GM12878 (cell line): ENCODE measurements at regions not wholly inside any gene's neighbourhood (a gene's known extent, or its start where the extent isn't known, plus 50 kb on each side); places are given as distances from the start of the nearest gene placed in this dataset.

Source experiments
- ATAC-seq: fragments of 200-7000 bp; cut with Tn5 transposase; 3 replicates; pipeline ENCODE4 v1.9.1; 2020; ENCODE audit warnings: mild to moderate bottlenecking, moderate library complexity
- BruUV-seq: library from RNA; stranded (reverse); fragments of 400-500 nt; replicated peaks from 2 replicates; lab custom pipeline; 2021; lab: Mats Ljungman, UMichigan
- CTCF ChIA-PET: fragments of 300-600 bp; sonication (Branson Sonifier 250); formaldehyde crosslinking; extraction: SDS; loops from one replicate; lab custom pipeline; 2021; ENCODE audit warnings: inconsistent platforms; lab: Yijun Ruan, JAX
- POLR2A ChIA-PET: fragments of 350-600 bp; formaldehyde crosslinking; extraction: SDS; loops from one replicate; lab custom pipeline; 2021; ENCODE audit warnings: inconsistent platforms; lab: Charles Lee
- RAD21 ChIA-PET: fragments of 300-600 bp; sonication (Branson Sonifier 250); formaldehyde crosslinking; loops from one replicate; lab custom pipeline; 2023; ENCODE audit warnings: antibody characterized with exemption; ENCODE audit not compliant: unreplicated experiment; lab: Charles Lee
- SMC1A ChIA-PET: fragments of 300-600 bp; sonication (Branson Sonifier 250); formaldehyde crosslinking; loops from one replicate; lab custom pipeline; 2023; ENCODE audit not compliant: unreplicated experiment, uncharacterized antibody; lab: Charles Lee
- DNase-seq: peaks from one replicate; pipeline ENCODE4 v3.0.0-alpha.2; 2011; ENCODE audit warnings: low read depth, low spot score
- FAIRE-seq: peaks from 3 replicates; lab custom pipeline; 2011; peaks lifted over from hg19 to GRCh38; lab: Jason Lieb, UNC
- H2AFZ ChIP-seq: 2 replicates; pipeline ENCODE4 v1.6.0; 2011; ENCODE audit warnings: low read depth, low read length, control low read depth; ENCODE audit not compliant: control insufficient read depth
- H3K27ac ChIP-seq: 2 replicates; pipeline ENCODE4 v1.5.1; 2011; ENCODE audit warnings: control low read depth; ENCODE audit not compliant: control insufficient read depth, insufficient read depth
- H3K27me3 ChIP-seq, 2 experiments: replicated peaks in 1 of 2; 2 replicates each; pipeline versions ENCODE4 v1.6.0 to v1.6.1; 2011; ENCODE audit warnings: low read length in 1 of 2; ENCODE audit not compliant: control insufficient read depth in 2 of 2, insufficient read depth in 2 of 2
- H3K36me3 ChIP-seq, 2 experiments: 2 replicates each; pipeline ENCODE4 v1.5.1; 2011; ENCODE audit warnings: low read length in 1 of 2; ENCODE audit not compliant: control insufficient read depth in 2 of 2, insufficient read depth in 2 of 2
- H3K4me1 ChIP-seq: 2 replicates; pipeline ENCODE4 v1.6.1; 2011; ENCODE audit warnings: mild to moderate bottlenecking, low read length, moderate library complexity, mixed read lengths; ENCODE audit not compliant: control insufficient read depth, insufficient read depth
- H3K4me2 ChIP-seq: 2 replicates; pipeline ENCODE4 v1.6.0; 2011; ENCODE audit warnings: control low read depth; ENCODE audit not compliant: control insufficient read depth, insufficient read depth
- H3K4me3 ChIP-seq: fragments of 200-600 bp; sonication (generic); 2 replicates; pipeline ENCODE4 v1.5.1; 2016
- H3K79me2 ChIP-seq: 2 replicates; pipeline ENCODE4 v1.6.0; 2011; ENCODE audit warnings: low read length; ENCODE audit not compliant: control insufficient read depth, insufficient read depth
- H3K9ac ChIP-seq: 2 replicates; pipeline ENCODE4 v1.8.0; 2011; ENCODE audit warnings: low read length, control low read depth, mixed read lengths; ENCODE audit not compliant: control insufficient read depth, insufficient read depth
- H3K9me3 ChIP-seq: replicated peaks from 3 replicates; pipeline ENCODE4 v1.5.1; 2011; ENCODE audit warnings: mild to moderate bottlenecking, low read length; ENCODE audit not compliant: control insufficient read depth, insufficient read depth
- H4K20me1 ChIP-seq: 2 replicates; pipeline ENCODE4 v1.6.0; 2011; ENCODE audit not compliant: control insufficient read depth, insufficient read depth
- BHLHE40 ChIP-seq, 2 experiments: fragments of 450-650 bp in 1 of 2; IDR thresholded peaks; 2 replicates each; pipeline ENCODE4 v1.6.1; 2011 to 2017; ENCODE audit warnings: low read depth in 2 of 2, borderline replicate concordance in 1 of 2, improper control_type of control experiment in 1 of 2, low read length in 1 of 2, mild to moderate bottlenecking in 1 of 2
- CEBPB ChIP-seq, 2 experiments: fragments of 150-350 bp in 1 of 2; IDR thresholded peaks; 2 replicates each; pipeline ENCODE4 v1.6.1; 2012 to 2014; ENCODE audit warnings: low read depth in 2 of 2, low read length in 2 of 2, borderline replicate concordance in 1 of 2, inconsistent platforms in 1 of 2
- CEBPZ ChIP-seq: fragments of 150-350 bp; IDR thresholded peaks from 2 replicates; pipeline ENCODE4 v1.6.1; 2016; ENCODE audit warnings: low read depth, low read length
- CHD2 ChIP-seq: IDR thresholded peaks from 2 replicates; pipeline ENCODE4 v1.6.1; 2011; ENCODE audit warnings: low read depth, low read length, improper control_type of control experiment, borderline replicate concordance
- CUX1 ChIP-seq: IDR thresholded peaks from 2 replicates; pipeline ENCODE4 v1.6.1; 2012; ENCODE audit warnings: improper control_type of control experiment, low read depth, low read length; ENCODE audit not compliant: insufficient replicate concordance
- EGR1 ChIP-seq, 2 experiments: IDR thresholded peaks; 1 replicate in 1 of 2; 2 replicates in 1 of 2; pipeline ENCODE4 v1.6.1; 2011 to 2012; ENCODE audit warnings: low read depth in 2 of 2, low read length in 2 of 2, borderline replicate concordance in 1 of 2, mild to moderate bottlenecking in 1 of 2, moderate library complexity in 1 of 2
- ETV6 ChIP-seq, 2 experiments: fragments of 450-650 bp in 1 of 2; IDR thresholded peaks in 1 of 2; conservative IDR thresholded peaks in 1 of 2; 2 replicates each; pipeline ENCODE4 v1.6.1; 2014; ENCODE audit warnings: antibody characterized with exemption in 1 of 2, borderline replicate concordance in 1 of 2, low read depth in 1 of 2, mild to moderate bottlenecking in 1 of 2, moderate library complexity in 1 of 2
- HDAC6 ChIP-seq: fragments of 200-600 bp; sonication (generic); IDR thresholded peaks from one replicate; pipeline ENCODE4 v1.8.0; 2017; ENCODE audit warnings: antibody characterized with exemption; ENCODE audit not compliant: unreplicated experiment
- NR2C1 ChIP-seq: fragments of 450-650 bp; IDR thresholded peaks from 2 replicates; pipeline ENCODE4 v1.6.1; 2017; ENCODE audit warnings: antibody characterized with exemption, mild to moderate bottlenecking, moderate library complexity
- SIN3A ChIP-seq: IDR thresholded peaks from 2 replicates; pipeline ENCODE4 v1.6.1; 2012; ENCODE audit warnings: low read depth, low read length, improper control_type of control experiment
- WGBS: methylation state at CpG from one replicate; pipeline ENCODE4 v1.1.6; 2016; ENCODE audit warnings: low lambda C conversion rate; ENCODE audit not compliant: insufficient replicate concordance, insufficient coverage; ENCODE audit errors: missing lambda C conversion rate; 5-methylcytosine and 5-hydroxymethylcytosine counted together
- in situ Hi-C: fragments of 300-500 bp; cut with MboI; formaldehyde crosslinking; loops from 9 replicates; pipeline ENCODE4 v1.14.3; 2018; ENCODE audit warnings: mixed read lengths
- intact Hi-C: fragments of 100-400 bp; cut with micrococcal nuclease; formaldehyde crosslinking; loops from one replicate; pipeline ENCODE4 v1.14.2; 2022; ENCODE audit not compliant: unreplicated experiment

GRCh38 chr10:3424111-3424851 is 251.7 kb upstream of the PITRM1 start (continued):
- TF ChIP-seq SIN3A (no peak), EGR1 (IDR thresholded peaks at IDR 0.05; ENCODE audit: borderline replicate concordance in 1 of 2, low read depth in 2 of 2, low read length in 2 of 2) (no peak)
- TF ChIP-seq, all 136 proteins: peak for 0

DNA sequence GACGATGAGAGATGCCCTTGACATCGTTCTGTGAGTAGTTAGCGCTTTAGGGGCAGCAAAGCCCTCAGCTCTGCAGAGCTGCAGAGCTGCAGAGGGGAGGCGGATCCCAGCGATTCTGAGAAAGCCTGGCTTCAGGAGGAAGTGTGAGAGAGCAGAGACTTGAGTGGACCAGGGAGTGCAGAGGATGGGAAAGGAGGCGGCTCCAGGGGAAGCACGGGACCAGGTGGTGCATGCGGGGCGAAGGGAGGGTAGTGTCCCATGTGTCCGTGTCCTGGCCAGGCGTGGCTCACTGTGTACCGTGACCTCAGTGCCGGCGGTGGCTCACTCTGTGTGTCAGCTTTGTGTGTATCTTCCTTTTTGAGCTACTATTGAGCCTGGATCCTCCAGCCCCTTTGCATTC is 250.8 kb upstream of the PITRM1 start:
- in situ Hi-C loops = no loop called here
- no peaks in the 10 kb centered on the region for H3K4me1 ChIP-seq
- no peak overlapping the region for H3K27ac ChIP-seq
- TF ChIP-seq CUX1 (no peak), ETV6 (conservative IDR thresholded peaks at IDR 0.05 in 1 of 2, IDR thresholded peaks at IDR 0.05 in 1 of 2; ENCODE audit: borderline replicate concordance in 1 of 2, low read depth in 1 of 2) (no peak), CHD2 (no peak), NR2C1 (no peak), HDAC6 (no peak), BHLHE40 (IDR thresholded peaks at IDR 0.05; ENCODE audit: borderline replicate concordance in 1 of 2, low read depth in 2 of 2, low read length in 1 of 2) (no peak), CEBPZ (no peak), CEBPB (IDR thresholded peaks at IDR 0.05; ENCODE audit: borderline replicate concordance in 1 of 2, low read depth in 2 of 2, low read length in 2 of 2) (no peak)

More for the DNA sequence above, 250.8 kb upstream of the PITRM1 start:
- H3K36me3 ChIP-seq = no peaks in the 10 kb centered on the region
- H4K20me1 ChIP-seq = no peaks in the 10 kb centered on the region
- POLR2A ChIA-PET = no interaction called here
- H3K4me2 ChIP-seq = no peak overlapping the region
- RAD21 ChIA-PET = no interaction called here
- WGBS = 52% methylated on average over 14 of the region's 14 CpGs
- no peaks in the 10 kb centered on the region for H3K79me2 ChIP-seq
- ATAC-seq (no peak), DNase-seq (no peak), FAIRE-seq (no peak)
- no peaks in the 10 kb centered on the region; a peak in 1 of 4 replicates for H3K27me3 ChIP-seq
- H3K9ac ChIP-seq = no peak overlapping the region
- no peak overlapping the region for H2AFZ ChIP-seq
- CTCF ChIA-PET = no interaction called here
- BruUV-seq = no TSS peak
- no peak overlapping the region for H3K4me3 ChIP-seq
- no peaks in the 10 kb centered on the region for H3K9me3 ChIP-seq
- SMC1A ChIA-PET = no interaction called here
- intact Hi-C loops = no loop called here
